HCT116 (cell line): ENCODE measurements at regions not wholly inside any gene's neighbourhood (a gene's known extent, or its start where the extent isn't known, plus 50 kb on each side); places are given as distances from the start of the nearest gene placed in this dataset.

Experiments used
- ATAC-seq: fragments of 200-7000 bp; cut with Tn5 transposase; 2 replicates; pipeline ENCODE4 v1.9.1; 2020; ENCODE audit warnings: mild to moderate bottlenecking, moderate library complexity
- BruUV-seq: library from RNA; stranded (reverse); fragments of 400-500 nt; replicated peaks from 2 replicates; lab custom pipeline; 2021; lab: Mats Ljungman, UMichigan
- CTCF ChIA-PET: fragments of 300-600 bp; sonication (Branson Sonifier 250); formaldehyde crosslinking; loops from one replicate; lab custom pipeline; 2021; ENCODE audit warnings: antibody characterized with exemption; lab: Charles Lee
- POLR2A ChIA-PET: fragments of 300-600, 350-600 bp; sonication (Branson Sonifier 250); formaldehyde crosslinking; loops from one replicate; lab custom pipeline; 2021; ENCODE audit warnings: antibody characterized with exemption; lab: Charles Lee
- RAD21 ChIA-PET, 2 experiments: fragments of 300-600 bp; sonication (Branson Sonifier 250); formaldehyde crosslinking; loops; one replicate each; lab custom pipeline; 2023; ENCODE audit warnings: low total read pairs in 2 of 2; ENCODE audit not compliant: uncharacterized antibody in 2 of 2, unreplicated experiment in 2 of 2, low non-redundant PET in 1 of 2; lab: Charles Lee
- DNase-seq: peaks from one replicate; pipeline ENCODE4 v3.0.0-alpha.2; 2010; ENCODE audit warnings: low read depth, low spot score
- H2AFZ ChIP-seq: fragments of 200-600 bp; shearing (Covaris generic), sonication (generic); 2 replicates; pipeline ENCODE4 v1.6.1; 2017; ENCODE audit warnings: low read depth, mixed run types, mixed read lengths, antibody characterized with exemption, low read length; ENCODE audit not compliant: poor library complexity, severe bottlenecking
- H3K27ac ChIP-seq: 2 replicates; pipeline ENCODE4 v1.5.1; 2012; ENCODE audit warnings: low read depth, low read length
- H3K27me3 ChIP-seq: fragments of 200-600 bp; sonication (generic); 2 replicates; pipeline ENCODE4 v1.6.1; 2016; ENCODE audit warnings: mixed run types, low read length, mixed read lengths; ENCODE audit not compliant: insufficient read depth
- H3K36me3 ChIP-seq, 2 experiments: fragments of 200-500 bp in 1 of 2; fragments of 200-600 bp in 1 of 2; sonication (Bioruptor generic) in 1 of 2; sonication (generic) in 1 of 2; 2 replicates each; pipeline versions ENCODE4 v1.5.1 to v1.6.1; 2014 to 2016; ENCODE audit warnings: low read length in 2 of 2, inconsistent platforms in 1 of 2, mixed read lengths in 1 of 2, mixed run types in 1 of 2; ENCODE audit not compliant: insufficient read depth in 2 of 2, control insufficient read depth in 1 of 2
- H3K4me1 ChIP-seq, 2 experiments: fragments of 200-600 bp in 1 of 2; sonication (generic) in 1 of 2; 2 replicates each; pipeline versions ENCODE4 v1.5.1 to v1.6.1; 2012 to 2017; ENCODE audit warnings: low read length in 2 of 2, inconsistent platforms in 1 of 2, mild to moderate bottlenecking in 1 of 2, mixed read lengths in 1 of 2, mixed run types in 1 of 2, moderate library complexity in 1 of 2; ENCODE audit not compliant: insufficient read depth in 2 of 2, control insufficient read depth in 1 of 2
- H3K4me2 ChIP-seq: fragments of 200-600 bp; sonication (generic); 2 replicates; pipeline ENCODE4 v1.6.1; 2017; ENCODE audit warnings: mixed run types, low read length, mixed read lengths
- H3K4me3 ChIP-seq, 2 experiments: fragments of 200-600 bp in 1 of 2; sonication (generic) in 1 of 2; replicated peaks in 1 of 2; 2 replicates each; pipeline ENCODE4 v1.5.1; 2011 to 2016; ENCODE audit warnings: low read length in 2 of 2, control low read depth in 1 of 2, low read depth in 1 of 2, mild to moderate bottlenecking in 1 of 2, mixed read lengths in 1 of 2, mixed run types in 1 of 2
- H3K79me2 ChIP-seq: fragments of 200-600 bp; sonication (generic); 2 replicates; pipeline ENCODE4 v1.6.1; 2017; ENCODE audit warnings: mild to moderate bottlenecking, mixed run types, low read length, moderate library complexity, mixed read lengths; ENCODE audit not compliant: insufficient read depth
- H3K9ac ChIP-seq: fragments of 200-600 bp; sonication (generic); 2 replicates; pipeline ENCODE4 v1.6.1; 2016; ENCODE audit warnings: low read length, mixed read lengths
- H3K9me2 ChIP-seq: fragments of 200-600 bp; sonication (generic), shearing (Covaris generic); 2 replicates; pipeline ENCODE4 v1.6.1; 2017; ENCODE audit warnings: mixed run types, mild to moderate bottlenecking, moderate library complexity; ENCODE audit not compliant: insufficient read depth
- H3K9me3 ChIP-seq, 2 experiments: fragments of 200-500 bp in 1 of 2; fragments of 200-600 bp in 1 of 2; sonication (Bioruptor generic) in 1 of 2; sonication (generic) in 1 of 2; 2 replicates each; pipeline ENCODE4 v1.6.1; 2014 to 2017; ENCODE audit warnings: low read length in 2 of 2, mixed read lengths in 2 of 2, inconsistent platforms in 1 of 2, low read depth in 1 of 2, mild to moderate bottlenecking in 1 of 2, mixed run types in 1 of 2, moderate library complexity in 1 of 2; ENCODE audit not compliant: control insufficient read depth in 1 of 2, insufficient read depth in 1 of 2
- H4K20me1 ChIP-seq: fragments of 200-600 bp; sonication (generic), shearing (Covaris generic); 2 replicates; pipeline ENCODE4 v1.6.1; 2017; ENCODE audit warnings: mixed run types, mild to moderate bottlenecking, moderate library complexity; ENCODE audit not compliant: insufficient read depth
- ATF3 ChIP-seq: IDR thresholded peaks from 2 replicates; pipeline ENCODE4 v1.6.1; 2012
- CEBPB ChIP-seq: IDR thresholded peaks from 2 replicates; pipeline ENCODE4 v1.6.1; 2012; ENCODE audit warnings: low read depth
- ELF1 ChIP-seq: IDR thresholded peaks from 2 replicates; pipeline ENCODE4 v1.6.1; 2012; ENCODE audit warnings: low read depth, borderline replicate concordance
- EZH2 ChIP-seq: fragments of 200-600 bp; sonication (generic); IDR thresholded peaks from 2 replicates; pipeline ENCODE4 v1.6.1; 2017; ENCODE audit warnings: antibody characterized with exemption, mixed run types
- EZH2phosphoT487 ChIP-seq: fragments of 200-600 bp; IDR thresholded peaks from 2 replicates; pipeline ENCODE4 v1.6.1; 2018; ENCODE audit warnings: antibody characterized with exemption, borderline replicate concordance
- FOSL1 ChIP-seq: IDR thresholded peaks from 2 replicates; pipeline ENCODE4 v1.6.1; 2012; ENCODE audit warnings: low read depth
- JUND ChIP-seq: IDR thresholded peaks from 2 replicates; pipeline ENCODE4 v1.6.1; 2012
- POLR2A ChIP-seq: IDR thresholded peaks from 2 replicates; pipeline ENCODE4 v1.7.0; 2011; ENCODE audit warnings: borderline replicate concordance; ENCODE audit not compliant: insufficient read depth, insufficient read length; ENCODE audit errors: extremely low read depth
- RAD21 ChIP-seq: IDR thresholded peaks from 2 replicates; pipeline ENCODE4 v1.6.1; 2012; ENCODE audit warnings: low read depth, mild to moderate bottlenecking
- REST ChIP-seq: IDR thresholded peaks from 2 replicates; pipeline ENCODE4 v1.6.1; 2012; ENCODE audit warnings: low read depth
- SRF ChIP-seq: IDR thresholded peaks from 2 replicates; pipeline ENCODE4 v1.6.1; 2012; ENCODE audit warnings: low read depth
- YY1 ChIP-seq: IDR thresholded peaks from 2 replicates; pipeline ENCODE4 v1.6.1; 2011; ENCODE audit warnings: low read length, low read depth, moderate library complexity, mild to moderate bottlenecking; ENCODE audit not compliant: insufficient replicate concordance; ENCODE audit errors: extremely low read depth
- ZBTB33 ChIP-seq: IDR thresholded peaks from 2 replicates; pipeline ENCODE4 v1.6.1; 2011; ENCODE audit warnings: mild to moderate bottlenecking, low read length, moderate library complexity; ENCODE audit not compliant: insufficient replicate concordance; ENCODE audit errors: extremely low read depth
- ZFX ChIP-seq: fragments of 450-650 bp; IDR thresholded peaks from 2 replicates; pipeline ENCODE4 v1.6.1; 2017
- ZNF274 ChIP-seq: fragments of 200-500 bp; sonication (Bioruptor generic); IDR thresholded peaks from 2 replicates; pipeline ENCODE4 v1.6.1; 2014; ENCODE audit warnings: mild to moderate bottlenecking, low read depth, low read length, inconsistent platforms
- intact Hi-C: fragments of 100-400 bp; cut with micrococcal nuclease; formaldehyde crosslinking; loops from 2 replicates; pipeline ENCODE4 v1.10.0; 2022

- TF ChIP-seq REST (no peak), SRF (no peak), CEBPB (no peak), YY1 (no peak), FOSL1 (no peak), POLR2A (no peak), ZNF274 (no peak), ZFX (no peak), EZH2phosphoT487 (no peak), RAD21 (no peak), EZH2 (no peak)
Measured at GRCh38 chr5:159820692-159821091, 95.6 kb upstream of the ADRA1B start (continued).

GRCh38 chr5:159821461-159821940 lies 94.8 kb upstream of the ADRA1B start:
- Histone ChIP-seq H3K27me3 (no peaks in the 10 kb centered on the region), H3K79me2 (no peaks in the 10 kb centered on the region), H4K20me1 (no peaks in the 10 kb centered on the region), H3K4me3 (no peak overlapping the region), H3K9me2 (no peaks in the 10 kb centered on the region), H2AFZ (no peak overlapping the region), H3K36me3 (no peaks in the 10 kb centered on the region), H3K9me3 (no peaks in the 10 kb centered on the region), H3K27ac (no peak overlapping the region), H3K4me2 (no peak overlapping the region), H3K4me1 (peaks cover 17 to 34% of the 10 kb centered on the region in 2 experiments), H3K9ac (no peak overlapping the region)
- CTCF ChIA-PET = no interaction called here
- BruUV-seq = no TSS peak
- intact Hi-C loops = loop anchor here (10.0 kb wide), 1 partner anchor 377 kb away; no protein-coding TSS in a partner anchor
- POLR2A ChIA-PET = no interaction called here
- RAD21 ChIA-PET = no interaction called here
- TF ChIP-seq REST (no peak), FOSL1 (no peak), RAD21 (no peak), ATF3 (no peak), ZFX (no peak), ZBTB33 (no peak), EZH2 (no peak), ELF1 (no peak), POLR2A (no peak), JUND (no peak)
- no peak for DNase-seq
- ATAC-seq = no peak
